Fibroblast of lung (primary cell): ENCODE measurements at regions not wholly inside any gene's neighbourhood (a gene's known extent, or its start where the extent isn't known, plus 50 kb on each side); places are given as distances from the start of the nearest gene placed in this dataset.

Experiments
- EZH2 ChIP-seq: IDR thresholded peaks from 2 replicates; pipeline ENCODE4 v1.5.1; 2012; ENCODE audit warnings: low read length, control low read depth, mild to moderate bottlenecking; ENCODE audit errors: missing control alignments
- TF ChIP-seq, protein P1 (sequence below), 2 donors: IDR thresholded peaks in 1 of 2; conservative IDR thresholded peaks in 1 of 2; 1 replicate in 1 of 2; 2 replicates in 1 of 2; pipeline ENCODE4 v1.5.1; 2011 to 2012; ENCODE audit warnings: low read length in 2 of 2, control low read depth in 1 of 2, inconsistent platforms in 1 of 2, low read depth in 1 of 2, mild to moderate bottlenecking in 1 of 2

DNA sequence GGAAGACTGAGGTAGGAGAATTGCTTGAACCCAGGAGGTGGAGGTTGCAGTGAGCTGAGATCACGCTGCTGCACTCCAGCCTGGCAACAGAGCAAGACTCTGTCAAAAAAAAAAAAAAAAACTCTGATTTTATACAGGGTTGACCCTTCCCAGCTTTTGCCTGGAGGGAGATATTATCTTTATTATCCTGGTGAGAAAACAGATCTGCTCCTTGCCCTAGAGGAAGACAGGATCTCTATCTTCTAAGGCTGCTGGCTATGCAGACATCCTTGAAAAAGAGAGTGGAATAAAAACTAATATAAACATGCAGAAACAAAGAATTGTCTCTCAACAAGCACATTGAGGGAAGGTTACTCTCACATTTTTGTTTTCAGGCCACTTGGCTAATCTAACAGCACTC lies 1503.4 kb upstream of the WWC1 start:
- no peak for TF ChIP-seq EZH2
- TF ChIP-seq, protein P1, sequence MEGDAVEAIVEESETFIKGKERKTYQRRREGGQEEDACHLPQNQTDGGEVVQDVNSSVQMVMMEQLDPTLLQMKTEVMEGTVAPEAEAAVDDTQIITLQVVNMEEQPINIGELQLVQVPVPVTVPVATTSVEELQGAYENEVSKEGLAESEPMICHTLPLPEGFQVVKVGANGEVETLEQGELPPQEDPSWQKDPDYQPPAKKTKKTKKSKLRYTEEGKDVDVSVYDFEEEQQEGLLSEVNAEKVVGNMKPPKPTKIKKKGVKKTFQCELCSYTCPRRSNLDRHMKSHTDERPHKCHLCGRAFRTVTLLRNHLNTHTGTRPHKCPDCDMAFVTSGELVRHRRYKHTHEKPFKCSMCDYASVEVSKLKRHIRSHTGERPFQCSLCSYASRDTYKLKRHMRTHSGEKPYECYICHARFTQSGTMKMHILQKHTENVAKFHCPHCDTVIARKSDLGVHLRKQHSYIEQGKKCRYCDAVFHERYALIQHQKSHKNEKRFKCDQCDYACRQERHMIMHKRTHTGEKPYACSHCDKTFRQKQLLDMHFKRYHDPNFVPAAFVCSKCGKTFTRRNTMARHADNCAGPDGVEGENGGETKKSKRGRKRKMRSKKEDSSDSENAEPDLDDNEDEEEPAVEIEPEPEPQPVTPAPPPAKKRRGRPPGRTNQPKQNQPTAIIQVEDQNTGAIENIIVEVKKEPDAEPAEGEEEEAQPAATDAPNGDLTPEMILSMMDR (conservative IDR thresholded peaks at IDR 0.05 in 1 of 2, IDR thresholded peaks at IDR 0.05 in 1 of 2; ENCODE audit: low read depth in 1 of 2, low read length in 2 of 2): no peak
